Naive thymus-derived CD4-positive, alpha-beta T cell (primary cell): ENCODE measurements at regions not wholly inside any gene's neighbourhood (a gene's known extent, or its start where the extent isn't known, plus 50 kb on each side); places are given as distances from the start of the nearest gene placed in this dataset.

Experiments used
- ATAC-seq: fragments of 150-1000 bp; cut with Tn5 transposase; 2 replicates; pipeline ENCODE4 v1.10.0; 2021; ENCODE audit warnings: mild to moderate bottlenecking, moderate library complexity
- CTCF ChIA-PET: fragments of 350-600 bp; sonication (Branson Sonifier 250); formaldehyde crosslinking; loops from one replicate; lab custom pipeline; 2021; ENCODE audit warnings: antibody characterized with exemption; lab: Charles Lee
- POLR2A ChIA-PET: fragments of 350-600 bp; sonication (Branson Sonifier 250); formaldehyde crosslinking; loops from one replicate; lab custom pipeline; 2021; ENCODE audit warnings: antibody characterized with exemption, inconsistent platforms; lab: Charles Lee
- DNase-seq, 9 donors: peaks; one replicate each; pipeline versions ENCODE4 v3.0.0 to v3.0.0-alpha.2; 2020 to 2022; ENCODE audit warnings: mixed read lengths in 1 of 9
- H3K27ac ChIP-seq: one replicate; pipeline ENCODE4 v1.7.0; 2013; ENCODE audit warnings: mild to moderate bottlenecking, low read depth, low read length, moderate library complexity
- H3K27me3 ChIP-seq, 2 donors: one replicate each; pipeline ENCODE4 v1.7.0; 2013; ENCODE audit warnings: low read length in 2 of 2, mild to moderate bottlenecking in 2 of 2, moderate library complexity in 2 of 2; ENCODE audit not compliant: control insufficient read depth in 2 of 2, insufficient read depth in 2 of 2
- H3K36me3 ChIP-seq, 3 experiments: 1 replicate in 2 of 3; 2 replicates in 1 of 3; pipeline ENCODE4 v1.7.0; 2013; ENCODE audit warnings: low read length in 3 of 3, mild to moderate bottlenecking in 3 of 3, moderate library complexity in 1 of 3; ENCODE audit not compliant: insufficient read depth in 3 of 3, control insufficient read depth in 2 of 3
- H3K4me1 ChIP-seq, 2 donors: one replicate each; pipeline ENCODE4 v1.7.0; 2013; ENCODE audit warnings: low read length in 2 of 2, mild to moderate bottlenecking in 2 of 2, moderate library complexity in 1 of 2; ENCODE audit not compliant: control insufficient read depth in 2 of 2, insufficient read depth in 2 of 2
- H3K4me3 ChIP-seq: 2 replicates; pipeline ENCODE4 v1.7.0; 2013; ENCODE audit warnings: mild to moderate bottlenecking, low read length
- H3K9me3 ChIP-seq, 3 experiments: 1 replicate in 2 of 3; 2 replicates in 1 of 3; pipeline ENCODE4 v1.7.0; 2013; ENCODE audit warnings: low read length in 3 of 3; ENCODE audit not compliant: control insufficient read depth in 2 of 3
- H3K27ac Mint-ChIP-seq, 9 donors: one replicate each; pipeline ENCODE4 v1.8.0; 2020 to 2022; ENCODE audit warnings: mixed read lengths in 9 of 9, mild to moderate bottlenecking in 8 of 9, moderate library complexity in 5 of 9, inconsistent platforms in 2 of 9
- H3K27me3 Mint-ChIP-seq, 5 donors: one replicate each; pipeline ENCODE4 v1.8.0; 2021 to 2022; ENCODE audit warnings: mixed read lengths in 5 of 5, mild to moderate bottlenecking in 1 of 5
- H3K36me3 Mint-ChIP-seq, 5 donors: one replicate each; pipeline ENCODE4 v1.8.0; 2020 to 2022; ENCODE audit warnings: mixed read lengths in 5 of 5, mild to moderate bottlenecking in 3 of 5, inconsistent platforms in 1 of 5
- H3K4me1 Mint-ChIP-seq, 7 donors: one replicate each; pipeline ENCODE4 v1.8.0; 2020 to 2022; ENCODE audit warnings: mixed read lengths in 7 of 7, mild to moderate bottlenecking in 3 of 7, inconsistent platforms in 1 of 7
- H3K4me3 Mint-ChIP-seq, 10 donors: one replicate each; pipeline ENCODE4 v1.8.0; 2020 to 2022; ENCODE audit warnings: mild to moderate bottlenecking in 10 of 10, mixed read lengths in 10 of 10, moderate library complexity in 6 of 10, inconsistent platforms in 2 of 10
- H3K9me3 Mint-ChIP-seq, 11 donors: one replicate each; pipeline ENCODE4 v1.8.0; 2020 to 2022; ENCODE audit warnings: mixed read lengths in 11 of 11, mild to moderate bottlenecking in 4 of 11, inconsistent platforms in 1 of 11, moderate library complexity in 1 of 11
- intact Hi-C, 2 donors: fragments of 100-400 bp; cut with micrococcal nuclease; formaldehyde crosslinking; loops; one replicate each; pipeline ENCODE4 v1.15.1; 2023

- H3K27me3 ChIP-seq, result no peaks in the 10 kb centered on the region
- ChIA-PET CTCF (no interaction called here), POLR2A (no interaction called here)
- no peaks in the 10 kb centered on the region for H3K9me3 ChIP-seq
- ATAC-seq (no peak), DNase-seq (no peak)
- no peaks in the 10 kb centered on the region for H3K27me3 Mint-ChIP-seq
- no peak overlapping the region for H3K27ac ChIP-seq
- no peaks in the 10 kb centered on the region for H3K4me1 ChIP-seq
- no peak overlapping the region for H3K4me3 ChIP-seq
- H3K4me3 Mint-ChIP-seq, result no peak overlapping the region
- H3K9me3 Mint-ChIP-seq, result no peaks in the 10 kb centered on the region
- intact Hi-C loops, result no loop called here
- H3K36me3 Mint-ChIP-seq, result no peaks in the 10 kb centered on the region
- H3K4me1 Mint-ChIP-seq, result no peaks in the 10 kb centered on the region
- no peaks in the 10 kb centered on the region for H3K36me3 ChIP-seq
- no peak overlapping the region for H3K27ac Mint-ChIP-seq
Measured at GRCh38 chrX:69318651-69319340, 153.5 kb upstream of the PJA1 start.

DNA sequence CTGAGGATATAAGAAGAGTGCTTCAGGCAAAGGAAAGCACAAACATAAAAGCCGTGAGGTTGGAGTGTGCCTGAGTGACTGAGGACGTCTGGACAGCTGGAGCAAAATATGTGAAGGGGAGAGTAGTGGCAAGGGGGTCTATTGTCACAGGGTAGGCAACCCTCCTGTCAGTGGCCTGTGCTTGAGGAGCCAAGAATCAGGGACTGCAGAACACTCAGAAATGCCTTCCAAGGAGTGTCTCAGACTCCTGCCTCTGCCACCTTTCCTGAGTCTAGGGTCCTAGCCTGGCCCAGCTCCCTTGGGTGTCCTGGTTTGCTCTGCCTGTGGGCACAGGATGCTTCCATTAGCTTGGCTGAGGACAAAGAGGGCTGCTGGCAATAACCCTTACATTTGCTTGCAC is 152.5 kb upstream of the PJA1 start:
- ATAC-seq, result no peak
- Mint-ChIP-seq H3K36me3 (no peaks in the 10 kb centered on the region), H3K9me3 (no peaks in the 10 kb centered on the region), H3K27ac (no peak overlapping the region), H3K4me1 (no peaks in the 10 kb centered on the region), H3K4me3 (no peak overlapping the region), H3K27me3 (no peaks in the 10 kb centered on the region)
- no peak for DNase-seq
- intact Hi-C loops, result no loop called here
- ChIA-PET POLR2A (no interaction called here), CTCF (no interaction called here)
- Histone ChIP-seq H3K4me1 (no peaks in the 10 kb centered on the region), H3K27me3 (no peaks in the 10 kb centered on the region), H3K9me3 (no peaks in the 10 kb centered on the region), H3K36me3 (no peaks in the 10 kb centered on the region), H3K4me3 (no peak overlapping the region), H3K27ac (no peak overlapping the region)

DNA sequence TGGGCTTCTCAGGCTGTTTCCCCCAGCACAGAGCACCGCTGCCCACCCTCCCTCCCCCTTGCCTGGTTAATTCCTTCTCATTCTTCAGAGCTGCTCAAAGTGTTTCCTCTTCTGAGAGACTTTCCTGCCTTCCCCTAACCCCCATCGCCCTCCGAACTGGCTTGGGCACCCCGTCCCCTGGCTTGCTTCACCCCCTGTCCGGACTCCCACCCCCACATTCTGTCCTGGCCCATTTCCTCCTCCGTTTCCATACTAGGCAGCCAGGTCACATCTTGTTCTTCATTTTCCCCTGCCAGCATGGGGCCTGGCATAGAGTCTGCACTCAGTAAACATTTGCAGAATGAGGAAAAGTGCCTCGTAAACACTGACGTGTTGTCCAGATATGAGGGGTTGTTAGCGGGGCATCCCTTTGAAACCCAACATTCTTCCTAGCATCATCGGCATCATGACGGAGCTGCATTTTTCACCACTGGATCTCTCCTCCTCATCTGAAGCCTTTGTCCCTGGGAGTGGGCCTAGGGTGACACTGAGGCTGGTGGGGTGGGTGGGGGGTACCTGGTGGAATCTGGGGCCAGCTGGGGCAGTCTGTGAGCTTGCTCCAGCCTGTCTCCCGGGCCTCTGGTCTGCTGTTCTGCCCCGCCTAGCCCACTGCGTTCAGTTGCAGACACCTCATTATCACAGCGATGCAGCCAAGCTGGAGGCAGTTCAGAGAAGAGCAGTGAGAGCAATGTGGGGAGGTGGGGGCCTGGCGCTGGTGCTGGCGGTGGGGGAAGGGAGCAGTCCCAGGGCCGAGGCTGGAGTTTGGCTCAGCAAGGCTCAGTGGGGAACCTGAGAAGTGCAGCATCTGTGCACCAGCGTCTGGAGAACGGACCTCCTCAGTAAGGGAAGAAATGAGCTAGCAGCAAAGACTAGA is 149.4 kb upstream of the PJA1 start:
- Mint-ChIP-seq H3K27ac (no peak overlapping the region), H3K36me3 (no peaks in the 10 kb centered on the region), H3K9me3 (peaks cover 0 to 3% (median 0%) of the 10 kb centered on the region in 11 donors), H3K4me1 (no peaks in the 10 kb centered on the region), H3K4me3 (no peak overlapping the region), H3K27me3 (no peaks in the 10 kb centered on the region)
- no peaks in the 10 kb centered on the region for H3K4me1 ChIP-seq
- DNase-seq (no peak), ATAC-seq (no peak)
- intact Hi-C loops, result no loop called here
- no peaks in the 10 kb centered on the region for H3K36me3 ChIP-seq
- no peak overlapping the region for H3K27ac ChIP-seq
- no peaks in the 10 kb centered on the region for H3K27me3 ChIP-seq
- CTCF ChIA-PET, result no interaction called here
- H3K9me3 ChIP-seq, result no peaks in the 10 kb centered on the region
- POLR2A ChIA-PET, result no interaction called here
- H3K4me3 ChIP-seq, result no peak overlapping the region

DNA sequence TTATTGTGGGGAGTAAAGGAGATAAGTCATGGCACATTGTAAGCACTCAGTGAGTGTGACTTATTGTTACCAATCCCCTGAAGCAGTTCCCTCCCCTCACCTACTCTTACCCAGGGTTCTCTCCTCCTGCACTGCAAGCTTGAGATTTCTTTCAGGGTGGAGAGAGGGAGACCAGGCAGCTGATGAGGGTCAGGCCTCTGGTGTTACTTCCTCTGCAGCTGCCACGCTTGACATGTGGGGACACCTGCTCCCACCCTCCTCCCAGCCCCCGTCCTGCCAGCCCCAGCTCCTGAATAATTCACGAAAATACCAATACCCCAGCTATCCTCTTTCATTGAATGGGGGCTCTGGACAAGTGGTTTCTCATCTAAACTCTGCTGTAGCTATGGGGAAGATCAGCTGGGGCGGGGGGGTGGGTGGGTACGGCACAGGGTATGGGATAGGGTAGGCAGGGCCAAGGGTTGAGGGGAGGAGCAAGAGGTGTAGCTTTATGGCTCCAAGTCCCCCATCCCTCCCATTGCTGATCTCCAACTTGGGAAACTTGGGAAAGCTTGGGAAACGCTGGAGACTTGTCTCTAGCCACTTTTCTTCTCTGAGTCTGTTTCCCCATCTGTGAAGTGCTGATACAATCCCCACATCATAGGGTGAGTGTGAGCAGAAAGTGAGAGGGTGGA is 148.5 kb upstream of the PJA1 start:
- Histone ChIP-seq H3K36me3 (no peaks in the 10 kb centered on the region), H3K27me3 (no peaks in the 10 kb centered on the region), H3K9me3 (no peaks in the 10 kb centered on the region), H3K4me3 (no peak overlapping the region), H3K4me1 (no peaks in the 10 kb centered on the region), H3K27ac (no peak overlapping the region)
- Mint-ChIP-seq H3K4me3 (no peak overlapping the region), H3K4me1 (no peaks in the 10 kb centered on the region), H3K36me3 (no peaks in the 10 kb centered on the region), H3K9me3 (peaks cover 0 to 3% (median 0%) of the 10 kb centered on the region in 11 donors), H3K27ac (no peak overlapping the region), H3K27me3 (no peaks in the 10 kb centered on the region)
- CTCF ChIA-PET, result no interaction called here
- no peak for DNase-seq
- intact Hi-C loops, result no loop called here
- ATAC-seq, result no peak
- POLR2A ChIA-PET, result no interaction called here

GRCh38 chrX:69311936-69312670 is 146.8 kb upstream of the PJA1 start:
- Histone ChIP-seq H3K36me3 (no peaks in the 10 kb centered on the region), H3K9me3 (no peaks in the 10 kb centered on the region), H3K4me3 (no peak overlapping the region), H3K4me1 (no peaks in the 10 kb centered on the region), H3K27me3 (no peaks in the 10 kb centered on the region), H3K27ac (no peak overlapping the region)
- intact Hi-C loops, result no loop called here
- ATAC-seq (no peak), DNase-seq (no peak)
- Mint-ChIP-seq H3K9me3 (peaks cover 0 to 3% (median 0%) of the 10 kb centered on the region in 11 donors), H3K4me3 (no peak overlapping the region), H3K27me3 (no peaks in the 10 kb centered on the region), H3K27ac (no peak overlapping the region), H3K36me3 (no peaks in the 10 kb centered on the region), H3K4me1 (no peaks in the 10 kb centered on the region)
- POLR2A ChIA-PET, result no interaction called here
- CTCF ChIA-PET, result no interaction called here

DNA sequence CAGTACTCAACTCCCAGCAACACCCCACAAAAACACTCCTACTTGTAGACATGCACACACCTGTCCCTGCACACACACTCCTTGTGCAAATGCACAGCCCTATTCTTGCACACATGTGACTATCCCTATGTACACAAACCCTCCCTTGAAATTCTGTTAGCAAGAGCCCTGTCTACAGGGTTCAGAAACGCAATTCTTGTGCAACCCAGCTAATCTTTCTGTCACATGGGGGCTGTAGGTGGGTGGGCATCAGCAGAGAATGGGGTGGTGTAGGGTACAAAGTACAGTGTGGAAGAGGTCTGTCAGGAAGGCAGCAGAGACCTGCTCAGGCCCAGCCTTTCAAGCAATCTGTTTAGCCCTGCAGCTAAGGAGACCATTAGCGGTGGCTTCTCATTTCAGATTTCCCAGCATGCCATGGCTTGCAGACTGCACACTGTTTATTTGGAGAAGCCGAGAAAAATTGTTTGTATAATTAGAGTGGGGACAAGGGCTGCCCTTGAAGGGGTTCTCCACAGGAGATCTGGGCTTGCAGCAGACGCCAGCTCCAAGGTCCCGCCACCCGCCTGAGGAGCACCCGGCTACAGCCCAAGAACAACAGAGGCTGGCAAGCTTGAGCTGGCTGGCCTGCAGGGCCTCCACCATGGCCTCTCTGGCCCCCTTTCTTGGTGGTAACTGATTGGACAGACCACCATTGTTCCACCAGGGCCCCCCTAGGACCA is 144.0 kb upstream of the PJA1 start:
- Histone ChIP-seq H3K9me3 (no peaks in the 10 kb centered on the region), H3K4me3 (no peak overlapping the region), H3K27ac (no peak overlapping the region), H3K27me3 (no peaks in the 10 kb centered on the region), H3K36me3 (no peaks in the 10 kb centered on the region), H3K4me1 (no peaks in the 10 kb centered on the region)
- ChIA-PET CTCF (no interaction called here), POLR2A (no interaction called here)
- Mint-ChIP-seq H3K27ac (no peak overlapping the region), H3K4me1 (no peaks in the 10 kb centered on the region), H3K36me3 (no peaks in the 10 kb centered on the region), H3K9me3 (peaks cover 0 to 3% (median 0%) of the 10 kb centered on the region in 11 donors), H3K27me3 (peaks cover 0 to 11% (median 2%) of the 10 kb centered on the region in 5 donors), H3K4me3 (no peak overlapping the region)
- intact Hi-C loops, result no loop called here
- no peak for DNase-seq
- ATAC-seq, result no peak
